GM23248 (cell line): ENCODE measurements at regions not wholly inside any gene's neighbourhood (a gene's known extent, or its start where the extent isn't known, plus 50 kb on each side); places are given as distances from the start of the nearest gene placed in this dataset.

Source experiments
- DNase-seq: peaks from one replicate; pipeline ENCODE4 v3.0.0-alpha.2; 2015
- H2AFZ ChIP-seq: fragments of 200-600 bp; sonication (generic); 2 replicates; pipeline ENCODE4 v1.6.1; 2016; ENCODE audit warnings: antibody characterized with exemption
- H3F3A ChIP-seq: fragments of 200-600 bp; sonication (generic); 2 replicates; pipeline ENCODE4 v1.6.1; 2016; ENCODE audit warnings: mild to moderate bottlenecking, antibody characterized with exemption, mixed run types; ENCODE audit not compliant: insufficient read depth
- H3K27ac ChIP-seq: fragments of 200-600 bp; sonication (generic); 2 replicates; pipeline ENCODE4 v1.5.1; 2016; ENCODE audit warnings: mild to moderate bottlenecking
- H3K27me3 ChIP-seq: fragments of 200-600 bp; sonication (generic); replicated peaks from 2 replicates; pipeline ENCODE4 v1.6.1; 2016; ENCODE audit warnings: mild to moderate bottlenecking; ENCODE audit not compliant: insufficient read depth
- H3K36me3 ChIP-seq: fragments of 200-600 bp; sonication (generic); 2 replicates; pipeline ENCODE4 v1.6.1; 2016; ENCODE audit warnings: low read depth, mild to moderate bottlenecking
- H3K4me1 ChIP-seq: fragments of 200-600 bp; sonication (generic); 2 replicates; pipeline ENCODE4 v1.6.1; 2016; ENCODE audit warnings: mild to moderate bottlenecking; ENCODE audit not compliant: insufficient read depth
- H3K4me2 ChIP-seq: fragments of 200-600 bp; sonication (generic); one replicate; pipeline ENCODE4 v1.6.1; 2016; ENCODE audit warnings: mild to moderate bottlenecking; ENCODE audit not compliant: unreplicated experiment
- H3K4me3 ChIP-seq: fragments of 200-600 bp; sonication (generic); 2 replicates; pipeline ENCODE4 v1.5.1; 2016; ENCODE audit warnings: mild to moderate bottlenecking
- H3K79me2 ChIP-seq: fragments of 200-600 bp; sonication (generic); 2 replicates; pipeline ENCODE4 v1.6.1; 2016; ENCODE audit warnings: mild to moderate bottlenecking; ENCODE audit not compliant: insufficient read depth
- H3K9ac ChIP-seq: fragments of 200-600 bp; sonication (generic); 2 replicates; pipeline ENCODE4 v1.6.1; 2016; ENCODE audit warnings: mild to moderate bottlenecking
- H3K9me2 ChIP-seq: fragments of 200-600 bp; sonication (generic); 2 replicates; pipeline ENCODE4 v1.6.1; 2016; ENCODE audit warnings: mixed run types, mild to moderate bottlenecking, moderate library complexity; ENCODE audit not compliant: insufficient read depth
- H3K9me3 ChIP-seq: fragments of 200-600 bp; sonication (generic); one replicate; pipeline ENCODE4 v1.6.1; 2017; ENCODE audit warnings: low read depth
- H4K20me1 ChIP-seq: fragments of 200-600 bp; sonication (generic); 2 replicates; pipeline ENCODE4 v1.6.0; 2016; ENCODE audit not compliant: insufficient read depth
- EZH2 ChIP-seq: fragments of 200-600 bp; sonication (generic); IDR thresholded peaks from 2 replicates; pipeline ENCODE4 v1.6.1; 2018; ENCODE audit warnings: antibody characterized with exemption, mild to moderate bottlenecking; ENCODE audit not compliant: insufficient read depth, poor library complexity, severe bottlenecking
- EZH2phosphoT487 ChIP-seq: fragments of 200-600 bp; sonication (generic); IDR thresholded peaks from 2 replicates; pipeline ENCODE4 v1.6.1; 2018; ENCODE audit warnings: antibody characterized with exemption, moderate library complexity, mild to moderate bottlenecking, low read depth; ENCODE audit not compliant: insufficient read depth
- WGBS, 2 experiments: methylation state at CpG; one replicate each; pipeline ENCODE4 v1.1.6; 2015 to 2017; ENCODE audit warnings: low lambda C conversion rate in 2 of 2, low coverage in 1 of 2; ENCODE audit errors: missing lambda C conversion rate in 2 of 2; 5-methylcytosine and 5-hydroxymethylcytosine counted together
- in situ Hi-C: fragments of 300-500 bp; cut with MboI; formaldehyde crosslinking; loops from 2 replicates; pipeline ENCODE4 v1.15.0; 2020

DNA sequence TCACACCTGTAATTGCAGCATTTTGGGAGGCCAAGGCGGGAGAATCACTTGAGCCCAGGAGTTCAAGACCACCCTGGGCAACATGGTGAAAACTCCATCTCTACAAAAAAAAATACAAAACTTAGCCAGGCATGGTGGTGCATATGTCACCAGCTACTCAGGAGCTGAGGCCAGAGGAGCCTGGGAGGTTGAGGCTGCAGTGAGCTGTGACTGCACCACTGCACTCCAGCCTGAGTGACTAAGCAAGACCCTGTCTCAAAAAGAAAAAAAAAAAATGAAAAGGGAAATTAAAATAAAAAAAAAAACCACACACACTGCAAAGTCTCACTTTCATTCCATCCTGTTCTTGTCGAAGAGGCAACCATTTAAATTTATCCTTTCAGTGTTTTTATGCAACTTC is 100.8 kb upstream of the PIAS1 start:
- H3K9ac ChIP-seq, result no peak overlapping the region
- no peak for TF ChIP-seq EZH2
- no peak for TF ChIP-seq EZH2phosphoT487
- H3K9me2 ChIP-seq, result no peaks in the 10 kb centered on the region
- no peaks in the 10 kb centered on the region for H3K36me3 ChIP-seq
- no peak overlapping the region for H2AFZ ChIP-seq
- in situ Hi-C loops, result no loop called here
- H3K27ac ChIP-seq, result no peak overlapping the region
- DNase-seq, result no peak
- H3F3A ChIP-seq, result no peaks in the 10 kb centered on the region
- WGBS, 2 experiments, result 37 to 42% methylated on average over 2 of the region's 2 CpGs
- no peaks in the 10 kb centered on the region for H3K79me2 ChIP-seq
- no peaks in the 10 kb centered on the region for H3K9me3 ChIP-seq
- no peaks in the 10 kb centered on the region; the same call in 1 of the 2 replicates for H4K20me1 ChIP-seq
- no peaks in the 10 kb centered on the region for H3K4me1 ChIP-seq
- no peak overlapping the region for H3K4me3 ChIP-seq
- peaks cover 16% of the 10 kb centered on the region for H3K27me3 ChIP-seq
- no peak overlapping the region for H3K4me2 ChIP-seq

DNA sequence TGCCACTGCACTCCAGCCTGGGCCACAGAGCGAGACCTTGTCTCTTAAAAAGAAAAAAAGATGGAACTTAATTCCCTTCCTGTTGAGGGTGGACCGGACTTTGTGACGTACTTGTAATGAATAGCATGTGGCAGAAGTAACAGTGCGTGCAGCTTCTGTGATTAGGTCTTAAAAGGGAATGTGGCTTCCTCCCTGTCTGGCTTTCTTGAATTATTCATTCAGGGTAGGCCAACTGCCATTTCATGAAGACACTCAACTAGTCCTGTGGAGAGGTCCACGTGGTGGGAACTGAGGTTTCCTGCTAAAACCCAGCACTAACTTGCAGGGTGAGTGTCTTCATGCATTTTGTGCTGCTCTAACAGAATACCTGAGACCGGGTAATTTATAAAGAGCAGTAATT is 98.9 kb upstream of the PIAS1 start:
- no peaks in the 10 kb centered on the region for H3K36me3 ChIP-seq
- H3K9me2 ChIP-seq, result no peaks in the 10 kb centered on the region
- DNase-seq, result no peak
- H3K79me2 ChIP-seq, result no peaks in the 10 kb centered on the region
- H3F3A ChIP-seq, result no peaks in the 10 kb centered on the region
- H2AFZ ChIP-seq, result no peak overlapping the region
- no peak overlapping the region for H3K4me2 ChIP-seq
- in situ Hi-C loops, result no loop called here
- no peaks in the 10 kb centered on the region; the same call in 1 of the 2 replicates for H4K20me1 ChIP-seq
- H3K27ac ChIP-seq, result no peak overlapping the region
- H3K9me3 ChIP-seq, result no peaks in the 10 kb centered on the region
- no peaks in the 10 kb centered on the region for H3K4me1 ChIP-seq
- peaks cover 31% of the 10 kb centered on the region for H3K27me3 ChIP-seq
- H3K9ac ChIP-seq, result no peak overlapping the region
- 59 to 70% methylated on average over 6 of the region's 6 CpGs for WGBS, 2 experiments
- TF ChIP-seq EZH2phosphoT487 (no peak), EZH2 (no peak)
- H3K4me3 ChIP-seq, result no peak overlapping the region

DNA sequence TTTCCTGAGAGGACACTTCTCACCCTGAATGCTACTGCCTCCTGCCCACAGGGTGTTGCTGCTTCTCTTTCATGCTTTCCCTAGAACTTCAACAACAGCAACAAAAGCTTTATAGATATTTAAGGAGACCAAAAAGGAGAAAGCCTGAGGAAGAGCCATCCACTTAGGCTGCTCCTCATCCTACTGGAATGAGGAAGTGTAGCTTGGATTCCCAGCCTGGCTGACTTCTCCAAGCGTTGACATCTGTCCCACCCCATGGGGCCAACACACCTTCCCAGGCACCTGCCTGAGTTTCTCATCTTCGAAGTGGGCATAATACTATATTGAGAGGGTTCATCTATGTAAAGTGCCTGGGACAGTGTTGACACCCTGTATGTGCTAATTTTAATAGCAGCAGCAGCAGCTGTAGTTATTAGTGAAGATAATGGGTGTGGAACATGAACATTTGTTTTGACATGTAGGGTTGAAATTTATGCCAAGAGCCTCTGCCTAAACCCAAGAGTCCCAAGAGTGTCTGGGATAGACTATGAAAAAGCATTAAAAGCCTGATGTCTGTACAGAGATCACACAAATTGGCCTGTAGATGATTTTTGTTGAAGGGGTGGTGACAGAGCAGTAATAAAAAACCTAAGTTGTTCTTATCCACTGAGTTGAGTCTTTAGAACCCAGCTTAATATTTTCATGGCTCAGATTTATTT is 96.5 kb upstream of the PIAS1 start:
- Histone ChIP-seq H3K36me3 (no peaks in the 10 kb centered on the region), H4K20me1 (no peaks in the 10 kb centered on the region; the same call in 1 of the 2 replicates), H3K4me3 (no peak overlapping the region), H3K4me2 (no peak overlapping the region), H3K9ac (no peak overlapping the region), H3F3A (no peaks in the 10 kb centered on the region), H3K27ac (no peak overlapping the region), H3K27me3 (peaks cover 31% of the 10 kb centered on the region), H3K9me2 (no peaks in the 10 kb centered on the region), H2AFZ (no peak overlapping the region), H3K4me1 (no peaks in the 10 kb centered on the region), H3K79me2 (no peaks in the 10 kb centered on the region), H3K9me3 (no peaks in the 10 kb centered on the region)
- no peak for DNase-seq
- WGBS, 2 experiments, result 4% methylated on average over 2 of the region's 2 CpGs
- TF ChIP-seq EZH2phosphoT487 (no peak), EZH2 (no peak)
- in situ Hi-C loops, result no loop called here

DNA sequence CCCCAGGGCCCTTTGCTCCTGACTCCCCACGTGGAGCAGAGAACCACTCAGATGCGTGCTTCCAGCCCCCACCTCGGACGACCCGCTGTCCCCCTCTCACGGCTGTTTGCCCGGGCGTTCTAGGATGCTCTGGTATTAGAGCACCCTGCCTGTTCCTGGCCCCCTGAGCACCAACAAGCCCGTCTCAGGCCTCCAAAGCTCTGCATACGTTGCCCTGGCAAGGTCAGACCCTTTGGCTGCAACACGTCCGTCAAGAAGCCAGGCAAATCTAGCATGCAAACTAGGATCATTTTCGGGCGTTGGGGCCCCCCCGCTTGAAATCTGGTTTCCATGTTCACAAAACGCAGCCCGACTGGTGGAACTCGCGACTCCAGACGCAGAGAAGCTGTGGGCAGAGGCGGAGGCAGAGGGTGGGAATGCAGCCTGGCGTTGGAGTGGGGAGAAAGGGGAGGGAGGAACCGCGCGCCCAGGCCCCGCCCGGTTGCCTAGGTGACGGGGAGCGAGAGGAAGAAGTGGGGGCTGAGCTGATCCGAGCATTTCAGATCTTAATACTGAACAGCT is 86.2 kb upstream of the PIAS1 start:
- Histone ChIP-seq H2AFZ (peak overlapping the region; percentile 84), H3K79me2 (no peaks in the 10 kb centered on the region), H3K9me3 (no peaks in the 10 kb centered on the region), H3K27ac (no peak overlapping the region), H3K27me3 (0 out of 2 replicates have a peak, but pooled peaks cover 11% of the 10 kb centered on the region), H3K4me3 (peak overlapping the region; percentile 64), H3K9ac (peak overlapping the region; percentile 19; the same call in 1 of the 2 replicates), H3K9me2 (no peaks in the 10 kb centered on the region), H3K36me3 (no peaks in the 10 kb centered on the region), H3K4me2 (peak overlapping the region; percentile 87), H4K20me1 (no peaks in the 10 kb centered on the region), H3K4me1 (no peaks in the 10 kb centered on the region), H3F3A (no peaks in the 10 kb centered on the region)
- in situ Hi-C loops, result no loop called here
- TF ChIP-seq EZH2, result no peak
- no peak for TF ChIP-seq EZH2phosphoT487
- 5 to 7% methylated on average over 30 of the region's 30 CpGs for WGBS, 2 experiments
- DNase-seq, result peak; percentile 62

DNA sequence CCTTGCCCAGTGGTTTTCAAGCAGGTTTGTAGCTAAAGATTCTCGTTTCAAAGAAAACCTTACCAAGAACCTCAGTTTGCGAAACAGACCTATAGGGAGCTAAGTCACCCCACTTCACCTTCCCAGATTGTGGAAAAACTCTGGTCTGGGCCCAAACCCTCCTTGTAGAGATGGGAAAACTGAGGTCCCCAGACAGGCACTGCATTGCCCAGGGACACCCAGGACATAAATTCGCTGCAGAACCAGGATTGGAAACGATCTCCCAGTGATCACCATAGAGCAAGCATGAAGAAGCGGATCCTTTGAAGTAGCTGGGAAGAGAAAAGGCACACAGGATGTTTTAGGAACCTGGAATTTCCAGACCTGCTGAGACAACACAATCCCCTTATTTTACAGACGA is 85.6 kb upstream of the PIAS1 start:
- no peaks in the 10 kb centered on the region for H3F3A ChIP-seq
- no peak overlapping the region for H3K9ac ChIP-seq
- 0 out of 2 replicates have a peak, but pooled peaks cover 11% of the 10 kb centered on the region for H3K27me3 ChIP-seq
- no peaks in the 10 kb centered on the region for H3K4me1 ChIP-seq
- H3K4me3 ChIP-seq, result peak overlapping the region; percentile 64
- H3K9me2 ChIP-seq, result no peaks in the 10 kb centered on the region
- peak overlapping the region; percentile 84 for H2AFZ ChIP-seq
- H3K27ac ChIP-seq, result no peak overlapping the region
- no peak for TF ChIP-seq EZH2
- TF ChIP-seq EZH2phosphoT487, result no peak
- in situ Hi-C loops, result no loop called here
- no peak overlapping the region for H3K4me2 ChIP-seq
- no peaks in the 10 kb centered on the region for H3K79me2 ChIP-seq
- WGBS, 2 experiments, result 71 to 74% methylated on average over 6 of the region's 6 CpGs
- no peak for DNase-seq
- H3K9me3 ChIP-seq, result no peaks in the 10 kb centered on the region
- H4K20me1 ChIP-seq, result no peaks in the 10 kb centered on the region
- H3K36me3 ChIP-seq, result no peaks in the 10 kb centered on the region
